Esophagus muscularis mucosa (tissue), 4 donors: ENCODE measurements at regions not wholly inside any gene's neighbourhood (a gene's known extent, or its start where the extent isn't known, plus 50 kb on each side); places are given as distances from the start of the nearest gene placed in this dataset.

ENCODE experiments used
- DNase-seq: peaks from one replicate; pipeline ENCODE4 v3.0.0-alpha.2; 2017; ENCODE audit errors: extremely low spot score
- H3K27ac ChIP-seq, 4 donors: fragments of 200-600 bp; sonication (generic); replicated peaks in 1 of 4; 1 replicate in 3 of 4; 2 replicates in 1 of 4; pipeline ENCODE4 v1.5.1; 2016 to 2019; ENCODE audit warnings: mild to moderate bottlenecking in 1 of 4
- H3K27me3 ChIP-seq, 4 donors: fragments of 200-600 bp; sonication (generic); one replicate each; pipeline versions ENCODE4 v1.5.1 to v1.6.0; 2016 to 2019
- H3K36me3 ChIP-seq, 4 donors: fragments of 200-600 bp; sonication (generic); one replicate each; pipeline ENCODE4 v1.5.1; 2016 to 2019
- H3K4me1 ChIP-seq, 4 donors: fragments of 200-600 bp; sonication (generic); one replicate each; pipeline ENCODE4 v1.5.1; 2016 to 2019
- H3K4me3 ChIP-seq, 4 donors: fragments of 200-600 bp; sonication (generic); 1 replicate in 2 of 4; 2 replicates in 2 of 4; pipeline ENCODE4 v1.5.1; 2016 to 2019; ENCODE audit warnings: mild to moderate bottlenecking in 4 of 4, moderate library complexity in 1 of 4
- H3K9me3 ChIP-seq, 4 donors: fragments of 200-600 bp; sonication (generic); 1 replicate in 3 of 4; 2 replicates in 1 of 4; pipeline ENCODE4 v1.5.1; 2016 to 2019
- CTCF ChIP-seq, 3 experiments: fragments of 200-600 bp in 2 of 3; fragments of 450-650 bp in 1 of 3; sonication (generic) in 2 of 3; IDR thresholded peaks; one replicate each; pipeline ENCODE4 v1.5.1; 2017 to 2019; ENCODE audit warnings: antibody characterized with exemption in 3 of 3, mild to moderate bottlenecking in 2 of 3, moderate library complexity in 1 of 3
- EP300 ChIP-seq: sonication (generic); formaldehyde crosslinking; IDR thresholded peaks from one replicate; pipeline ENCODE4 v1.6.1; 2017; ENCODE audit warnings: antibody characterized with exemption
- POLR2A ChIP-seq: fragments of 450-650 bp; IDR thresholded peaks from one replicate; pipeline ENCODE4 v1.6.1; 2017; ENCODE audit warnings: antibody characterized with exemption, moderate library complexity, mild to moderate bottlenecking, low read depth
- POLR2AphosphoS5 ChIP-seq, 2 donors: sonication (generic); formaldehyde crosslinking; IDR thresholded peaks; one replicate each; pipeline ENCODE4 v1.6.1; 2017; ENCODE audit warnings: antibody characterized with exemption in 2 of 2
- WGBS: methylation state at CpG from one replicate; pipeline ENCODE4 v1.1.5; 2018; 5-methylcytosine and 5-hydroxymethylcytosine counted together
- intact Hi-C: fragments of 100-400 bp; cut with DNase I; formaldehyde crosslinking; loops from one replicate; pipeline ENCODE4 v1.15.1; 2023

GRCh38 chr13:53783471-53783870 is 754.9 kb downstream of the OLFM4 start:
- TF ChIP-seq POLR2AphosphoS5 (IDR thresholded peaks at IDR 0.05), result no peak
- no peak for TF ChIP-seq CTCF (IDR thresholded peaks at IDR 0.05)
- no peak for TF ChIP-seq EP300
- no peak for TF ChIP-seq POLR2A
- no peak overlapping the region for H3K27ac ChIP-seq
- H3K4me1 ChIP-seq, result peaks cover 0 to 6% (median 5%) of the 10 kb centered on the region in 4 donors
- H3K27me3 ChIP-seq, result peaks cover 0 to 12% (median 0%) of the 10 kb centered on the region in 4 donors
- intact Hi-C loops, result no loop called here
- DNase-seq, result no peak
- H3K4me3 ChIP-seq, result no peak overlapping the region
- WGBS, result 72% methylated on average over 5 of the region's 10 CpGs
- H3K36me3 ChIP-seq, result no peaks in the 10 kb centered on the region
- H3K9me3 ChIP-seq, result no peaks in the 10 kb centered on the region

- H3K4me1 ChIP-seq, result no peaks in the 10 kb centered on the region
- no peaks in the 10 kb centered on the region for H3K36me3 ChIP-seq
- H3K9me3 ChIP-seq, result no peaks in the 10 kb centered on the region
- no peak for DNase-seq
- no peak overlapping the region for H3K27ac ChIP-seq
- intact Hi-C loops, result no loop called here
- H3K4me3 ChIP-seq, result no peak overlapping the region
- TF ChIP-seq POLR2A (no peak), CTCF (IDR thresholded peaks at IDR 0.05) (no peak), EP300 (no peak), POLR2AphosphoS5 (IDR thresholded peaks at IDR 0.05) (no peak)
- H3K27me3 ChIP-seq, result peaks cover 0 to 3% (median 0%) of the 10 kb centered on the region in 4 donors
- 60% methylated on average over 3 of the region's 3 CpGs for WGBS
Measured at GRCh38 chr13:53788286-53788685, 759.7 kb downstream of the OLFM4 start.

GRCh38 chr13:53800011-53800410 is 771.4 kb downstream of the OLFM4 start:
- Histone ChIP-seq H3K27me3 (no peaks in the 10 kb centered on the region), H3K27ac (no peak overlapping the region), H3K4me1 (no peaks in the 10 kb centered on the region), H3K4me3 (no peak overlapping the region), H3K9me3 (no peaks in the 10 kb centered on the region), H3K36me3 (no peaks in the 10 kb centered on the region)
- WGBS, result 84% methylated on average over 5 of the region's 5 CpGs
- no peak for DNase-seq
- TF ChIP-seq EP300 (no peak), CTCF (IDR thresholded peaks at IDR 0.05) (no peak), POLR2AphosphoS5 (IDR thresholded peaks at IDR 0.05) (no peak), POLR2A (no peak)
- intact Hi-C loops, result no loop called here

GRCh38 chr13:53807251-53807834 is 778.7 kb downstream of the OLFM4 start:
- H3K27ac ChIP-seq, result no peak overlapping the region
- WGBS, result 5% methylated on average over 3 of the region's 3 CpGs
- intact Hi-C loops, result no loop called here
- H3K36me3 ChIP-seq, result no peaks in the 10 kb centered on the region
- no peak overlapping the region for H3K4me3 ChIP-seq
- no peaks in the 10 kb centered on the region for H3K27me3 ChIP-seq
- TF ChIP-seq CTCF (IDR thresholded peaks at IDR 0.05), result no peak
- TF ChIP-seq POLR2A, result no peak
- TF ChIP-seq POLR2AphosphoS5 (IDR thresholded peaks at IDR 0.05), result no peak
- no peak for TF ChIP-seq EP300
- no peak for DNase-seq
- peaks cover 0 to 10% (median 4%) of the 10 kb centered on the region in 4 donors for H3K4me1 ChIP-seq
- H3K9me3 ChIP-seq, result no peaks in the 10 kb centered on the region

GRCh38 chr13:53821632-53822031 is 793.0 kb downstream of the OLFM4 start:
- H3K27ac ChIP-seq, result no peak overlapping the region
- intact Hi-C loops, result no loop called here
- no peak for DNase-seq
- TF ChIP-seq EP300, result no peak
- TF ChIP-seq POLR2AphosphoS5 (IDR thresholded peaks at IDR 0.05), result no peak
- no peak for TF ChIP-seq CTCF (IDR thresholded peaks at IDR 0.05)
- TF ChIP-seq POLR2A, result no peak
- no peaks in the 10 kb centered on the region for H3K9me3 ChIP-seq
- WGBS, result 72% methylated on average over 10 of the region's 10 CpGs
- H3K36me3 ChIP-seq, result no peaks in the 10 kb centered on the region
- no peaks in the 10 kb centered on the region for H3K4me1 ChIP-seq
- H3K4me3 ChIP-seq, result no peak overlapping the region
- H3K27me3 ChIP-seq, result no peaks in the 10 kb centered on the region
